ENCODE measurements at regions not wholly inside any gene's neighbourhood (a gene's known extent, or its start where the extent isn't known, plus 50 kb on each side); places are given as distances from the start of the nearest gene placed in this dataset.
"Not testable (repeated sequence)": the region's sequence is repeated elsewhere in the genome, so short reads cannot be mapped to it uniquely, and the experiment has no call there.

- ATAC-seq (ENCODE audit: low read depth), result no peak
- Histone ChIP-seq H3K9me3 (ENCODE audit: severe bottlenecking) (no peaks in the 10 kb centered on the region), H3K27me3 (ENCODE audit: insufficient read depth, poor library complexity, severe bottlenecking) (no peaks in the 10 kb centered on the region), H3K4me1 (ENCODE audit: insufficient read depth, poor library complexity, severe bottlenecking) (no peaks in the 10 kb centered on the region), H3K27ac (ENCODE audit: poor library complexity, severe bottlenecking) (no peak overlapping the region), H3K36me3 (ENCODE audit: low read depth) (no peaks in the 10 kb centered on the region), H3K4me3 (ENCODE audit: severe bottlenecking) (no peak overlapping the region)
- no peak for TF ChIP-seq CTCF (IDR thresholded peaks at IDR 0.05; ENCODE audit: poor library complexity, severe bottlenecking)
- DNase-seq (ENCODE audit: low spot score), result no peak
These were observed 131.3 kb downstream of the LPIN1 start for GRCh38 chr2:11877764-11878163.

GRCh38 chr2:11885253-11885652 lies 138.8 kb downstream of the LPIN1 start:
- H3K4me1 ChIP-seq (ENCODE audit: insufficient read depth, poor library complexity, severe bottlenecking); H3K36me3 ChIP-seq (ENCODE audit: low read depth); H3K27ac ChIP-seq (ENCODE audit: poor library complexity, severe bottlenecking); ATAC-seq (ENCODE audit: low read depth); DNase-seq (ENCODE audit: low spot score); H3K27me3 ChIP-seq (ENCODE audit: insufficient read depth, poor library complexity, severe bottlenecking); H3K4me3 ChIP-seq (ENCODE audit: severe bottlenecking); H3K9me3 ChIP-seq (ENCODE audit: severe bottlenecking): not testable (repeated sequence)

GRCh38 chr2:11886899-11887298 lies 140.5 kb downstream of the LPIN1 start:
- H3K4me3 ChIP-seq (ENCODE audit: severe bottlenecking); H3K9me3 ChIP-seq (ENCODE audit: severe bottlenecking); ATAC-seq (ENCODE audit: low read depth): not testable (repeated sequence)

GRCh38 chr2:11889101-11889850 lies 142.8 kb downstream of the LPIN1 start:
- no peak for DNase-seq (ENCODE audit: low spot score)

More at GRCh38 chr2:11886899-11887298, 140.5 kb downstream of the LPIN1 start:
- not testable (repeated sequence) for H3K4me1 ChIP-seq (ENCODE audit: insufficient read depth, poor library complexity, severe bottlenecking); H3K27me3 ChIP-seq (ENCODE audit: insufficient read depth, poor library complexity, severe bottlenecking); H3K36me3 ChIP-seq (ENCODE audit: low read depth); H3K27ac ChIP-seq (ENCODE audit: poor library complexity, severe bottlenecking); DNase-seq (ENCODE audit: low spot score)

GRCh38 chr2:11889854-11890253 lies 143.4 kb downstream of the LPIN1 start:
- Histone ChIP-seq H3K4me1 (ENCODE audit: insufficient read depth, poor library complexity, severe bottlenecking) (no peaks in the 10 kb centered on the region), H3K27ac (ENCODE audit: poor library complexity, severe bottlenecking) (no peak overlapping the region), H3K9me3 (ENCODE audit: severe bottlenecking) (peaks cover 10% of the 10 kb centered on the region), H3K27me3 (ENCODE audit: insufficient read depth, poor library complexity, severe bottlenecking) (no peaks in the 10 kb centered on the region), H3K4me3 (ENCODE audit: severe bottlenecking) (no peak overlapping the region), H3K36me3 (ENCODE audit: low read depth) (no peaks in the 10 kb centered on the region)
- DNase-seq (ENCODE audit: low spot score), result no peak
- TF ChIP-seq CTCF (IDR thresholded peaks at IDR 0.05; ENCODE audit: poor library complexity, severe bottlenecking), result no peak
- no peak for ATAC-seq (ENCODE audit: low read depth)

More at GRCh38 chr2:11889101-11889850, 142.8 kb downstream of the LPIN1 start:
- no peaks in the 10 kb centered on the region for H3K36me3 ChIP-seq (ENCODE audit: low read depth)
- no peak for TF ChIP-seq CTCF (IDR thresholded peaks at IDR 0.05; ENCODE audit: poor library complexity, severe bottlenecking)
- no peak overlapping the region for H3K27ac ChIP-seq (ENCODE audit: poor library complexity, severe bottlenecking)
- H3K9me3 ChIP-seq (ENCODE audit: severe bottlenecking), result peaks cover 10% of the 10 kb centered on the region
- ATAC-seq (ENCODE audit: low read depth), result no peak
- no peak overlapping the region for H3K4me3 ChIP-seq (ENCODE audit: severe bottlenecking)
- H3K4me1 ChIP-seq (ENCODE audit: insufficient read depth, poor library complexity, severe bottlenecking), result no peaks in the 10 kb centered on the region
- H3K27me3 ChIP-seq (ENCODE audit: insufficient read depth, poor library complexity, severe bottlenecking), result no peaks in the 10 kb centered on the region

GRCh38 chr2:11891028-11891427 lies 144.6 kb downstream of the LPIN1 start:
- no peaks in the 10 kb centered on the region for H3K36me3 ChIP-seq (ENCODE audit: low read depth)
- H3K27me3 ChIP-seq (ENCODE audit: insufficient read depth, poor library complexity, severe bottlenecking), result no peaks in the 10 kb centered on the region
- H3K9me3 ChIP-seq (ENCODE audit: severe bottlenecking), result peaks cover 10% of the 10 kb centered on the region
- no peak overlapping the region for H3K4me3 ChIP-seq (ENCODE audit: severe bottlenecking)
- DNase-seq (ENCODE audit: low spot score), result no peak
- ATAC-seq (ENCODE audit: low read depth), result no peak
- no peak overlapping the region for H3K27ac ChIP-seq (ENCODE audit: poor library complexity, severe bottlenecking)
- H3K4me1 ChIP-seq (ENCODE audit: insufficient read depth, poor library complexity, severe bottlenecking), result no peaks in the 10 kb centered on the region
- TF ChIP-seq CTCF (IDR thresholded peaks at IDR 0.05; ENCODE audit: poor library complexity, severe bottlenecking), result no peak
